ENCODE measurements at regions not wholly inside any gene's neighbourhood (a gene's known extent, or its start where the extent isn't known, plus 50 kb on each side); places are given as distances from the start of the nearest gene placed in this dataset.
"Not testable (repeated sequence)": the region's sequence is repeated elsewhere in the genome, so short reads cannot be mapped to it uniquely, and the experiment has no call there.

DNA sequence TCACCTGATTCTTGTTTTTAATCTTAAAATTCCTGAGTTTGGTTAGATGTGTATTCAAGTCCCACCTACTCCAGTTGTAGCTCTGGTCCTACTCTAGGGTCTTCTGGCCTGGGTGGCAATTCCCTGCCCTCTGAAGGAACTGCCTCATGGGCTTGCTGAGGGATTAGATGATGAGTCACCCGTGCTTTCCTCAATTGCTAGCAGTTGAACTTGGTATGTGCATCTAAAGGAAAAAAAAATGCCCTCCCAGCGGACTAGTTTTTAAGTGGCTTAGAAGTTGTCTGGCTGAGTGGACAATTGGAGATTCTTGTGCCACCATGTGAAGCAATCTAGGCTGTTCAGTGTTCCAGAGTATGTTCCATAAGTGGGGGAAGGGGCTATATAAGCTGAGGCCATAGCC lies 127.0 kb downstream of the CCNG2 start:
- H2AFZ ChIP-seq (ENCODE audit: low read depth) = no peak overlapping the region

DNA sequence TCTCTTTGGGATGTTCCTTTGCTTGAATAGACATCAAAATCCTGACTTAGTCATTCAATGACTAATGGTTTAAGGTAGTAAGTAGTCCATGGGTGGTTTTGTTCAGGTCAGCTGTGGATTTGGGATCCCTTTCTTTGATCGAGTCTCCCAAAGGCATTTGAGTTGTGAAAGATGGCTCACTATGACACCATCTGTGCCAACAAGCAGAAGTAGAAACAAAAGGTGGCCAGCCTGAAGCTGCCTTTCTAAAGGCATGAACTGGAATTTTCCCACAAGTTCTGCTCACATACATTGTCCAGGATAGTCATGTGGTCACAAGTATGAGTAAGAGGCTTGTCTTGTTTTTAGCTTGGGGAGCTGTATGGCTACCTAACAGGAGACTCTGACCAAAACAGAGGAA lies 129.9 kb downstream of the CCNG2 start:
- TF ChIP-seq, protein P1, sequence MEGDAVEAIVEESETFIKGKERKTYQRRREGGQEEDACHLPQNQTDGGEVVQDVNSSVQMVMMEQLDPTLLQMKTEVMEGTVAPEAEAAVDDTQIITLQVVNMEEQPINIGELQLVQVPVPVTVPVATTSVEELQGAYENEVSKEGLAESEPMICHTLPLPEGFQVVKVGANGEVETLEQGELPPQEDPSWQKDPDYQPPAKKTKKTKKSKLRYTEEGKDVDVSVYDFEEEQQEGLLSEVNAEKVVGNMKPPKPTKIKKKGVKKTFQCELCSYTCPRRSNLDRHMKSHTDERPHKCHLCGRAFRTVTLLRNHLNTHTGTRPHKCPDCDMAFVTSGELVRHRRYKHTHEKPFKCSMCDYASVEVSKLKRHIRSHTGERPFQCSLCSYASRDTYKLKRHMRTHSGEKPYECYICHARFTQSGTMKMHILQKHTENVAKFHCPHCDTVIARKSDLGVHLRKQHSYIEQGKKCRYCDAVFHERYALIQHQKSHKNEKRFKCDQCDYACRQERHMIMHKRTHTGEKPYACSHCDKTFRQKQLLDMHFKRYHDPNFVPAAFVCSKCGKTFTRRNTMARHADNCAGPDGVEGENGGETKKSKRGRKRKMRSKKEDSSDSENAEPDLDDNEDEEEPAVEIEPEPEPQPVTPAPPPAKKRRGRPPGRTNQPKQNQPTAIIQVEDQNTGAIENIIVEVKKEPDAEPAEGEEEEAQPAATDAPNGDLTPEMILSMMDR (conservative IDR thresholded peaks at IDR 0.05; ENCODE audit: low read depth, low read length) = no peak
- Histone ChIP-seq H3K4me2 (no peak overlapping the region), H3K79me2 (ENCODE audit: insufficient read depth, low read depth) (no peaks in the 10 kb centered on the region), H3K9ac (no peak overlapping the region), H3K4me3 (IDR thresholded peaks at IDR 0.05; ENCODE audit: insufficient read depth, low read depth, low read length) (no peak overlapping the region), H3K36me3 (ENCODE audit: insufficient read depth) (no peaks in the 10 kb centered on the region), H2AFZ (ENCODE audit: low read depth) (no peak overlapping the region), H3K27me3 (ENCODE audit: insufficient read depth, low read depth) (no peaks in the 10 kb centered on the region), H4K20me1 (ENCODE audit: insufficient read depth) (no peaks in the 10 kb centered on the region), H3K27ac (no peak overlapping the region), H3K4me1 (ENCODE audit: low read depth, poor library complexity, severe bottlenecking) (no peaks in the 10 kb centered on the region)

More for the DNA sequence above, 127.0 kb downstream of the CCNG2 start:
- Histone ChIP-seq H4K20me1 (ENCODE audit: insufficient read depth) (no peaks in the 10 kb centered on the region), H3K4me1 (ENCODE audit: low read depth, poor library complexity, severe bottlenecking) (no peaks in the 10 kb centered on the region), H3K27ac (no peak overlapping the region), H3K4me3 (IDR thresholded peaks at IDR 0.05; ENCODE audit: insufficient read depth, low read depth, low read length) (no peak overlapping the region), H3K79me2 (ENCODE audit: insufficient read depth, low read depth) (no peaks in the 10 kb centered on the region), H3K27me3 (ENCODE audit: insufficient read depth, low read depth) (no peaks in the 10 kb centered on the region), H3K4me2 (no peak overlapping the region), H3K9ac (no peak overlapping the region), H3K36me3 (ENCODE audit: insufficient read depth) (no peaks in the 10 kb centered on the region)
- TF ChIP-seq, protein P1 (conservative IDR thresholded peaks at IDR 0.05; ENCODE audit: low read depth, low read length) = no peak

DNA sequence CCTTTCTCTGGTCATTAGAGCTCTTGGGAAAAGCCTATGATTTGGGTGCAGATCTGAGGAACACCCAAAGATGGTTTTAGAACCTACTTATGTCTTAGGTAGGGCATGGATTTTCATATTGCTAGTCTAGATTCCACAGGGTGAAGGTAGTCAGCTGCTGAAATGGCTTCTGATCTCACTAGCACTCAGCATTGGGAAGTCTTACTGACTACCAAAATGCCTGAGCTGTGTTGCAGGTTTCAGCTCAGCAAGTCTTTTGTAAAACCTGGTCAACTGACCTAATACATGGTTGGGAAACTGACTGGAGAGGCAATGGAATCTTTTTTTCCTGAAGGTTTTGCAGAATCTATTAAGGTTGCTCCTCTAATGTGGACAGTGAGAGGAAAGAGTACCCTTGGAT lies 136.4 kb downstream of the CCNG2 start:
- H3K27me3 ChIP-seq (ENCODE audit: insufficient read depth, low read depth) = no peaks in the 10 kb centered on the region
- no peaks in the 10 kb centered on the region for H3K4me1 ChIP-seq (ENCODE audit: low read depth, poor library complexity, severe bottlenecking)
- H3K79me2 ChIP-seq (ENCODE audit: insufficient read depth, low read depth) = no peaks in the 10 kb centered on the region
- H4K20me1 ChIP-seq (ENCODE audit: insufficient read depth) = no peaks in the 10 kb centered on the region
- H3K4me2 ChIP-seq = no peak overlapping the region
- no peak overlapping the region for H3K9ac ChIP-seq
- no peak overlapping the region for H3K4me3 ChIP-seq (IDR thresholded peaks at IDR 0.05; ENCODE audit: insufficient read depth, low read depth, low read length)
- no peak overlapping the region for H2AFZ ChIP-seq (ENCODE audit: low read depth)
- no peaks in the 10 kb centered on the region for H3K36me3 ChIP-seq (ENCODE audit: insufficient read depth)
- H3K27ac ChIP-seq = no peak overlapping the region
- TF ChIP-seq, protein P1 (conservative IDR thresholded peaks at IDR 0.05; ENCODE audit: low read depth, low read length) = no peak

DNA sequence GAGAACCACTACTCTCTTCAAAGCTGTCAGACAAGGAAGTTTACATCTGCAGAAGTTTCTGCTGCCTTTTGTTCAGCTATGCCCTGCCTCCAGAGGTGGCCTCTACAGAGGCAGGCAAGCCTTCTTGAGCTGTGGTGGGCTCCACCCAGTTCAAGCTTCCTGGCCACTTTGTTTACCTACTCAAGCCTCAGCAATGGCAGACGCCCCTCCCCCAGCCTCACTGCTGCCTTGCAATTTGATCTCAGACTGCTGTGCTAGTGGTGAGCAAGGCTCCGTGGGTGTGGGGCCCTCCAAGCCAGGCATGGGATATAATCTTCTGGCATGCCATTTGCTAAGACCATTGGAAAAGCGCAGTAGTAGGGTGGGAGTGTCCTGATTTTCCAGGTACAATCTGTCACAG lies 144.0 kb downstream of the CCNG2 start:
- H3K4me3 ChIP-seq (IDR thresholded peaks at IDR 0.05; ENCODE audit: insufficient read depth, low read depth, low read length); H3K9ac ChIP-seq; H3K27ac ChIP-seq; H3K4me1 ChIP-seq (ENCODE audit: low read depth, poor library complexity, severe bottlenecking); H3K36me3 ChIP-seq (ENCODE audit: insufficient read depth); H4K20me1 ChIP-seq (ENCODE audit: insufficient read depth); H2AFZ ChIP-seq (ENCODE audit: low read depth); H3K27me3 ChIP-seq (ENCODE audit: insufficient read depth, low read depth); H3K4me2 ChIP-seq; H3K79me2 ChIP-seq (ENCODE audit: insufficient read depth, low read depth): not testable (repeated sequence)

DNA sequence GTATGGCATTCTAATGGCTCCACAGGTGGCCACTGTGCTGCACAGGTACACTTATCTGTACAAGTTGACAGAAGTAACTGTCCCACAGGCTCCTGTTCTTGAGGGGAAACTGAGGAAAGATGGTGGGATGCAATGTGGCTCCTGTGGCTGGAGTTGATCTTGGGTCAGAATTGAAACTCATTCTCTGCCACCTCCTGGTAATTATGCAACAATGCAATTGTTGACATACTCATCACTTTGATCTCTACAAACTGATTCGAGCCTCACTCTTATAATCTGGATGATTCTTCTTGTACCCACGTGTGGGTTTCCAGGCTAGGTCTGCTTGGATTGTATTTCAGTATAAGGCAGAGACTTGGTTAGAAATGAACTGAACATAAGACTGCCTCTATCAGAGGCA lies 148.8 kb downstream of the CCNG2 start:
- Histone ChIP-seq H3K36me3 (ENCODE audit: insufficient read depth) (no peaks in the 10 kb centered on the region), H3K9ac (no peak overlapping the region), H3K79me2 (ENCODE audit: insufficient read depth, low read depth) (no peaks in the 10 kb centered on the region), H2AFZ (ENCODE audit: low read depth) (no peak overlapping the region), H3K27ac (no peak overlapping the region), H3K4me1 (ENCODE audit: low read depth, poor library complexity, severe bottlenecking) (no peaks in the 10 kb centered on the region), H3K4me3 (IDR thresholded peaks at IDR 0.05; ENCODE audit: insufficient read depth, low read depth, low read length) (no peak overlapping the region), H4K20me1 (ENCODE audit: insufficient read depth) (no peaks in the 10 kb centered on the region), H3K4me2 (no peak overlapping the region), H3K27me3 (ENCODE audit: insufficient read depth, low read depth) (no peaks in the 10 kb centered on the region)
- TF ChIP-seq, protein P1 (conservative IDR thresholded peaks at IDR 0.05; ENCODE audit: low read depth, low read length) = no peak
